Erythroblast (primary cell): ENCODE measurements at regions not wholly inside any gene's neighbourhood (a gene's known extent, or its start where the extent isn't known, plus 50 kb on each side); places are given as distances from the start of the nearest gene placed in this dataset.

ENCODE experiments used
- GATA1 ChIP-seq: IDR thresholded peaks from 2 replicates; pipeline ENCODE4 v1.6.1; 2011; ENCODE audit warnings: low read depth, mild to moderate bottlenecking, control low read depth, low read length, moderate library complexity
- POLR2A ChIP-seq: IDR thresholded peaks from 2 replicates; pipeline ENCODE4 v1.6.1; 2011; ENCODE audit warnings: mild to moderate bottlenecking, low read length

DNA sequence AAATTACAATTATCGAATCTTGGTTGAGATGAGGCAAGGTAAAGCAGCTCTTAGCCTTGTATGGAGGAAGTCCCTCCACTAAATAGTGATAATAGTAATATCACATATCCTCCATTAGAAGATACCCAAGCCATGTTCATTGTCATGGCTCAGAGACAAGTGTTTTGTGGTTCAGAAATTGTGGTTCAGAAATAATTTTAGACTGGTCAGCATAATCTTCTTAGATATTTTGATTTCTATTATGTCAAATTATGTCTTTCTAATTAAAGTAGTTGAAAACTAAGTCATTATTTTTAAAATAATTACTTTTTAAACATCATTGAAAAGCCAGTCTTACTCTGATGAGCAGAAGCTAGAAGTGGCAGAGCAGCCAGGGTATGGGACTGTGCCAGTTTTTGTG, 507.7 kb downstream of the HTR7 start:
- TF ChIP-seq POLR2A (no peak), GATA1 (no peak)
